AG04450 (cell line): ENCODE measurements at regions not wholly inside any gene's neighbourhood (a gene's known extent, or its start where the extent isn't known, plus 50 kb on each side); places are given as distances from the start of the nearest gene placed in this dataset.
"Not testable (repeated sequence)": the region's sequence is repeated elsewhere in the genome, so short reads cannot be mapped to it uniquely, and the experiment has no call there.

ENCODE experiments used
- CTCF ChIA-PET: fragments of 300-600, 350-600 bp; formaldehyde crosslinking; extraction: SDS; loops from one replicate; lab custom pipeline; 2022; ENCODE audit warnings: antibody characterized with exemption, inconsistent platforms; lab: Charles Lee
- POLR2A ChIA-PET: fragments of 350-600 bp; formaldehyde crosslinking; extraction: SDS; loops from one replicate; lab custom pipeline; 2021; ENCODE audit warnings: antibody characterized with exemption, inconsistent platforms; lab: Yijun Ruan, JAX
- DNase-seq: peaks from one replicate; pipeline ENCODE4 v3.0.0-alpha.2; 2011; ENCODE audit warnings: low read depth, low spot score
- H3K27ac ChIP-seq: one replicate; pipeline ENCODE4 v1.5.1; 2012; ENCODE audit warnings: low read depth, low read length, control low read depth
- H3K27me3 ChIP-seq: one replicate; pipeline ENCODE4 v1.6.0; 2012; ENCODE audit warnings: low read length; ENCODE audit not compliant: control insufficient read depth, insufficient read depth
- H3K4me3 ChIP-seq: 2 replicates; pipeline ENCODE4 v1.5.1; 2011; ENCODE audit warnings: mild to moderate bottlenecking, low read depth, low read length, control low read depth
- H3K9me3 ChIP-seq: 2 replicates; pipeline ENCODE4 v1.5.1; 2012; ENCODE audit warnings: low read length; ENCODE audit not compliant: control insufficient read depth, insufficient read depth
- TF ChIP-seq, protein P1 (sequence below): IDR thresholded peaks from 2 replicates; pipeline ENCODE4 v1.5.1; 2011; ENCODE audit warnings: low read depth, low read length, control low read depth, inconsistent platforms

DNA sequence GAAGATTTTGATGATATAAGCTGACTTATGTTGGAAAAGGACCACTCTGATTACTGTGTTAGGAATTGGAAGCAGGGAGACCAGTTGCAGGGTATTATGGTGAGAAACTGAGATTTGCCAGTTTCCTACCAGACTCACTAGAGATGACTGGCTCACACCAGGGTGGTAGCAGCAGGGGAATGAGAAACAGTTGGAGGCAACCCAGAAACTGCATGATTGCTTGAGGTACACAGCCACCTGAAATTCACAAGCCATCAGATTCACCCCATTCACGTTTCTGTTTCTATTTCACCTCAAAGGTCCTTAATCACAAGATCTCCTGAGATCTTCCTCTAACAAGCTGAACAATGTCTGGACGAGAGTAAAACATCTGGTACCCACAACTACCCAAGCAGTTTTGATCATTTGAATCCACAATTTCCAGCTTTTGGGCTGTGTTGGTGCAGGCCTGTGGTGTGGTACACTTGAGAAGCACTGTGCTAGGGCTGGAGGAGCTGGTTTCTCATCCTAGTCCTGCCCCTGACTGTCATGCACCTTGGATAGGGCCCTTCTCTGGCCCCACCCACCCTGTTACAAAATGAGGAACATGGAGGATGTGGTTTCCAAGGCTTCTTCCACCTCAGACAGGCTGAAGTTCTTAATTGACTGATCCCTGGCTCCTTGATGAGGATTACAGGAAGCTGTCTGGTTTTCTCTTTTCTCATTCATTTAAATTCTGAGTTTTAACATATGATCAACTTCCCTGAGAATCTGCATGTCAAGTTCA is 233.4 kb downstream of the INSC start:
- H3K27me3 ChIP-seq: no peaks in the 10 kb centered on the region
- H3K27ac ChIP-seq: no peak overlapping the region
- CTCF ChIA-PET: no interaction called here
- TF ChIP-seq, protein P1, sequence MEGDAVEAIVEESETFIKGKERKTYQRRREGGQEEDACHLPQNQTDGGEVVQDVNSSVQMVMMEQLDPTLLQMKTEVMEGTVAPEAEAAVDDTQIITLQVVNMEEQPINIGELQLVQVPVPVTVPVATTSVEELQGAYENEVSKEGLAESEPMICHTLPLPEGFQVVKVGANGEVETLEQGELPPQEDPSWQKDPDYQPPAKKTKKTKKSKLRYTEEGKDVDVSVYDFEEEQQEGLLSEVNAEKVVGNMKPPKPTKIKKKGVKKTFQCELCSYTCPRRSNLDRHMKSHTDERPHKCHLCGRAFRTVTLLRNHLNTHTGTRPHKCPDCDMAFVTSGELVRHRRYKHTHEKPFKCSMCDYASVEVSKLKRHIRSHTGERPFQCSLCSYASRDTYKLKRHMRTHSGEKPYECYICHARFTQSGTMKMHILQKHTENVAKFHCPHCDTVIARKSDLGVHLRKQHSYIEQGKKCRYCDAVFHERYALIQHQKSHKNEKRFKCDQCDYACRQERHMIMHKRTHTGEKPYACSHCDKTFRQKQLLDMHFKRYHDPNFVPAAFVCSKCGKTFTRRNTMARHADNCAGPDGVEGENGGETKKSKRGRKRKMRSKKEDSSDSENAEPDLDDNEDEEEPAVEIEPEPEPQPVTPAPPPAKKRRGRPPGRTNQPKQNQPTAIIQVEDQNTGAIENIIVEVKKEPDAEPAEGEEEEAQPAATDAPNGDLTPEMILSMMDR: no peak
- POLR2A ChIA-PET: no interaction called here
- H3K9me3 ChIP-seq: no peaks in the 10 kb centered on the region
- no peak overlapping the region for H3K4me3 ChIP-seq
- no peak for DNase-seq

DNA sequence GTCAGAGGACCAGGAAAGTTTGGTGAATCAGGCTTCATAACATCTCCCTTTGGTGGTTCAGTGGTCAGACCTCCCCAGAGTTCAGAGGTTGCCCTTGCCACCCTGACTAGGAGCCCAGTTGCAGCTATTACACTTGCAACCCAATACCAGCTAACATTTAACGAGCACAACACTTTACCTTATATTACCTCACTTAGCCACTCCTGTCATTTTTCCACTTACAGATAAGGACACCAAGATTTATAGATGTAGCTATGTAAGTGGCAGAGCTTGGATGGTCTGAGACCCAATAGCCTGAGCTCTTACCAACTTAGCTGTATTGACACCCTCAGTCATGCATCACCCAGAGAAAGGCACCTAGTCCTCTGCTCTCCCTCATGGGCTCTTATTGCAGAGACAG is 234.7 kb downstream of the INSC start:
- Histone ChIP-seq H3K27me3 (no peaks in the 10 kb centered on the region), H3K9me3 (no peaks in the 10 kb centered on the region), H3K4me3 (no peak overlapping the region), H3K27ac (no peak overlapping the region)
- no peak for DNase-seq
- TF ChIP-seq, protein P1: no peak
- ChIA-PET CTCF (no interaction called here), POLR2A (no interaction called here)

DNA sequence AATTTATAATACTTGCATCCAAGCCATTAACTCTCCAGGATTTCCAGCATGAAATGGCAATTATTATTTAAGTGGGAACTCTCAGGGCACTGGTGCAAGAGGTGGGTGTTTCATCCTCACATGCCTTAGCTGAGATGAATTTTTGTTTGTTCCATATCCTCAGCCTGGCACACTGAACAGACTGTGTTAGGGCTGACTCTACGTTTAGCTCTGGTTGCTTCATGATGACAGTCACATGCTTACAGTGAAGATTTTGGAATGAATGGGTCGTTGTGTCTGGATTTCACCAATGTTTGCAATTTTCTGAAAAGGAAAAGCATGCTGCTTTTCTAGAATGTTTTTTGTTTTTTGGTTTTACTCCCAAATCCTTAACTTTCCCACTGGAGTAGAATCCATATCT is 246.6 kb downstream of the INSC start:
- Histone ChIP-seq H3K27ac (no peak overlapping the region), H3K27me3 (no peaks in the 10 kb centered on the region), H3K4me3 (no peak overlapping the region), H3K9me3 (no peaks in the 10 kb centered on the region)
- TF ChIP-seq, protein P1: no peak
- CTCF ChIA-PET: no interaction called here
- no peak for DNase-seq
- POLR2A ChIA-PET: no interaction called here

DNA sequence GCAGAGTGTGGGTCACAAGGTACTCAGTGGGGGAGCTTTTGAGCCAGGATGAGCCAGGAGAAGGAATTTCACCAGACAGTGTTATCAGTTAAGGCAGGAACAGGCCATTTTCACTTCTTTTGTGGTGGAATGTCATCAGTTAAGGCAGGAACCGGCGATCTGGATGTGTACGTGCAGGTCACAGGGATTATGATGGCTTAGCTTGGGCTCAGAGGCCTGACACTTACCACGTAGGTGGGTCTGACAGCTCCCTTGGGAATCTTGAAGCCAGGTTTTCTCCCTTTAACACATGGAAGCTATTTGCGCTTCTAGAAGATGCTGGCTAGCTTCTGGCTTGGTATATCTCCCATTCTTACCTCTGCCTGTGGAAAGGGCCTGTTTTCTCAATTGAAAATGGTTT is 250.6 kb downstream of the INSC start:
- H3K27me3 ChIP-seq, CTCF ChIA-PET, H3K27ac ChIP-seq, H3K9me3 ChIP-seq, DNase-seq, H3K4me3 ChIP-seq, POLR2A ChIA-PET: not testable (repeated sequence)

DNA sequence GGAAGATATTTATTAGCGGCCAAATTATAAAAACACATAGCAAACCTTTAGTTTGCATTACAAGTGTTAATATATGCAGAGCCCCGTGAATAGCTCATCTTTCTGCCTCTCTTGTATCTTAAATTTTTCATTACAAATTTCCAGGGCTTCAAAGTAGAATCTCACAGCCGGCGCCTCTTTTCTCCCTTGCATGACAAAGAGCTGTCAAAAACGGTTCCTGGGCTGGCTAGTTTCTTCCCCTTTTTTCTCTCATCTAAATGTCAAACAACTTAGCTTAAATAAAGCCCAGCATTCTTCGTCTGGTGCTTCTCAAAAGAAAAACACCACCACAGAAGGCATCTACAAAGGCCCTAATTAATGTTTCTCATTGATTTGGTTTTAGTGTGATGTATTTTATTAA is 253.0 kb downstream of the INSC start:
- H3K27me3 ChIP-seq: no peaks in the 10 kb centered on the region
- H3K4me3 ChIP-seq: no peak overlapping the region
- TF ChIP-seq, protein P1: no peak
- CTCF ChIA-PET: no interaction called here
- no peak for DNase-seq
- no peak overlapping the region for H3K27ac ChIP-seq
- POLR2A ChIA-PET: no interaction called here
- H3K9me3 ChIP-seq: no peaks in the 10 kb centered on the region
